ENCODE measurements at regions not wholly inside any gene's neighbourhood (a gene's known extent, or its start where the extent isn't known, plus 50 kb on each side); places are given as distances from the start of the nearest gene placed in this dataset.

Small RNAs in the stretch of these regions (small RNA-seq; reads per million reads assigned to genes)
- 0 reads per million in 4 donors for gene RF00019

All from upper lobe of left lung (tissue), 4 donors.